ENCODE measurements at regions not wholly inside any gene's neighbourhood (a gene's known extent, or its start where the extent isn't known, plus 50 kb on each side); places are given as distances from the start of the nearest gene placed in this dataset.

- TF ChIP-seq, protein P1, sequence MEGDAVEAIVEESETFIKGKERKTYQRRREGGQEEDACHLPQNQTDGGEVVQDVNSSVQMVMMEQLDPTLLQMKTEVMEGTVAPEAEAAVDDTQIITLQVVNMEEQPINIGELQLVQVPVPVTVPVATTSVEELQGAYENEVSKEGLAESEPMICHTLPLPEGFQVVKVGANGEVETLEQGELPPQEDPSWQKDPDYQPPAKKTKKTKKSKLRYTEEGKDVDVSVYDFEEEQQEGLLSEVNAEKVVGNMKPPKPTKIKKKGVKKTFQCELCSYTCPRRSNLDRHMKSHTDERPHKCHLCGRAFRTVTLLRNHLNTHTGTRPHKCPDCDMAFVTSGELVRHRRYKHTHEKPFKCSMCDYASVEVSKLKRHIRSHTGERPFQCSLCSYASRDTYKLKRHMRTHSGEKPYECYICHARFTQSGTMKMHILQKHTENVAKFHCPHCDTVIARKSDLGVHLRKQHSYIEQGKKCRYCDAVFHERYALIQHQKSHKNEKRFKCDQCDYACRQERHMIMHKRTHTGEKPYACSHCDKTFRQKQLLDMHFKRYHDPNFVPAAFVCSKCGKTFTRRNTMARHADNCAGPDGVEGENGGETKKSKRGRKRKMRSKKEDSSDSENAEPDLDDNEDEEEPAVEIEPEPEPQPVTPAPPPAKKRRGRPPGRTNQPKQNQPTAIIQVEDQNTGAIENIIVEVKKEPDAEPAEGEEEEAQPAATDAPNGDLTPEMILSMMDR (conservative IDR thresholded peaks at IDR 0.05 in 1 of 2, IDR thresholded peaks at IDR 0.05 in 1 of 2; ENCODE audit: low read depth in 1 of 2, low read length in 2 of 2) = no peak
- no peak for TF ChIP-seq EZH2 (IDR thresholded peaks at IDR 0.05; ENCODE audit: low read length, missing control alignments)
Measured at GRCh38 chr7:35526645-35527044, 168.3 kb downstream of the HERPUD2 start.
